ENCODE measurements at regions not wholly inside any gene's neighbourhood (a gene's known extent, or its start where the extent isn't known, plus 50 kb on each side); places are given as distances from the start of the nearest gene placed in this dataset.
"Not testable (repeated sequence)": the region's sequence is repeated elsewhere in the genome, so short reads cannot be mapped to it uniquely, and the experiment has no call there.

- DNase-seq (ENCODE audit: low read depth, low spot score) = no peak
Measured at GRCh38 chr15:62641825-62642224, 400.7 kb upstream of the TPM1 start.

- DNase-seq (ENCODE audit: low read depth, low spot score) = no peak
Measured at GRCh38 chr15:62643572-62643971, 399.0 kb upstream of the TPM1 start.

GRCh38 chr15:62644216-62644888, 398.2 kb upstream of the TPM1 start:
- peak; percentile 21 for DNase-seq (ENCODE audit: low read depth, low spot score)

GRCh38 chr15:62644889-62645742, 397.4 kb upstream of the TPM1 start:
- peak; percentile 40 for DNase-seq (ENCODE audit: low read depth, low spot score)

DNA sequence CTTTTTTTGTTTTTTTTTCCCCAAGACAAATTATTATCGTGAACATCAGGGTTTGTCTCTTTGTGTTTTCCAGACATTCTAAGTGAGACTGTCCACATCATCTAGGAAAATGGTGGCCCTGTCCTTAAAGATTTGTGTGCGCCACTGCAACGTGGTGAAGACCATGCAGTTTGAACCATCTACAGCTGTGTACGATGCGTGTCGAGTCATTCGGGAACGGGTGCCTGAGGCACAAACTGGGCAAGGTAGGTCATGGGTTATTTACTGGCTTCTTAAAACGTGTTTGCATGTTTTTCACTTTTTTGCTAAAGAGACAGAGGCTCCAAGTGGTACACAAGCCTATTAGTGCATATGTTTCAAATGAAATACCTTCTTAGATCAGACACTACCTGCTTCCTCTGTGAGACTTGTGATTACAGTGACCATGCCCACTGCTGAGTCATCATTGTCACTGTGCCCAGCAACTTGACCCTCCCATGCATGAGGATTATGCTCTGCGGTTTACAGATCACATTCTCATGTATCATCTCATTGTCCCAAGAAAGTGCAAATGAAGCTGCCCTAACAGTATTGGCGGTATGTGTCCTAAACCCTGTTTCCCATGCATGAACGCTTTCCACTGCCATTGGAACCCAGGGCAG, 395.2 kb upstream of the TPM1 start:
- DNase-seq (ENCODE audit: low read depth, low spot score) = no peak

DNA sequence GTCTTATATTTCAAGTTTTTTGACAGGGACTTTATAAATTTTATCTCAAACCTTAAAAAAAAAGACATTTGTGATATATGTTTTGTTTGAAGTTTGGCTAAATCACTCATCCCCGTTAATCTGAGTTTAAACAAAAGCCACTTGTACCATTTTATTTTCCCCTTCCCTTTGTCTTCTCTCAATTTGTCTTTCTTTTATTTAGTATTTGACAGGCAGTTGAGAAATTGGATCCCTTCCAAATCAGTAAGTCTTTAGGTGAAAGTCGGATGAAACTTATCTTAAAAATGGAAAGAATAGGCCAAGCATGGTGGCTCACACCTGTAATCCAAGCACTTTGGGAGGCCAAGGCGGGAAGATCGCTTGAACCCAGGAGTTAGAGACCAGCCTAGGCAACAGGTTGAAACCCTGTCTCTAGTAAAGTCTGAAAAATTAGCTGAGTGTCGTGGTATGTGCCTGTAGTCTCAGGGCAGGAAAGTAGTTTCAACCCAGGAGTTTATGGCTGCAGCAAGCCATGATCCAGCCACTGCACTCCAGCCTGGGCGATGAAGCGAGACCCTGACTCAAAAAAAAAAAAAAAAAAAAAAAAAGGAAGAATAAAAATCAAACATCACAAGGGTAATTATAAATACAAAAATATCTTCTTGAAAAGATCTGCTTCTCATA, 394.6 kb upstream of the TPM1 start:
- no peak for DNase-seq (ENCODE audit: low read depth, low spot score)

- no peak for DNase-seq (ENCODE audit: low read depth, low spot score)
Measured at GRCh38 chr15:62648954-62649353, 393.6 kb upstream of the TPM1 start.

DNA sequence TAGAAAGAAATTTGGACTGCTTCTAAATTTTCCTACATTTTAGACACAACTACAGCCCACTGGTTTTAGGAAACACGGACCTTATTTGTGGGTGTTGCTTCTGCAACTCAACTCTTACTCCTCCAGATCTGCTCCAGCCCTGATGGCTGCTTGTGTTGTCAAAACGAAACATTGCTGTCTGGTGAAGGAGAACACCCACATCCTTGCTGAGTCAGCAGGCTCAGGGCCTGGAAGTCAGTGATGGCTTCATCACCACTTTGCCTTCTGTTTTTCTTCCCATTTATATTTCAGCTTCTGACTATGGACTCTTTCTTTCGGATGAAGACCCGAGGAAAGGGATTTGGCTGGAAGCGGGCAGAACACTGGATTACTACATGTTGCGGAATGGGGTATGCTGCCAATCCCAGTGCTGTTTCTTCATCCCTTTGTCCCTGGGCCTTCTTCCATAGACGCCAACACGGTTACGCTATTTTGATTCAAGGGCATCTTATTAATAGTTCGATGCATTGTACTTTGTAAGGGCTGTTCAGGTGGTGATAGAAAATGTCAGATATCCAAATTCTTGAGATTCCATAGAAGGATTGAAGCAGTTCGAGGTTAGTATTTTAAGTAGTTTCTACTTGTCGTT, 392.6 kb upstream of the TPM1 start:
- DNase-seq (ENCODE audit: low read depth, low spot score) = no peak

DNA sequence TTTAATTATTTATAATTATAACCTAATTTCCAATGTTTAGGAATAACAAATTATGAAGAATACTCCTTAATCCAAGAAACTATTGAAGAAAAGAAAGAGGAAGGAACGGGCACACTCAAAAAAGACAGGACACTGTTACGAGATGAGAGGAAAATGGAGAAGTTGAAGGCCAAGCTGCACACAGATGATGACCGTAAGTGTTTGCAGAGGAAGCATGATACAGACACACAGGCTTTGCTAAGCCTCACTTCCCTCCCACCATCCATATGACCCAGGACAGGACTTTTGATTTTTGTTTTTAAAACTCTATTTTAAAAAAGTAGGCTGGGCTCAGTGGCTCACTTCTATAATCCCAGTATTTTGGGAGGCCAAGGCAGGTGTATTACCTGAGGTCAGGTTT, 389.4 kb upstream of the TPM1 start:
- DNase-seq (ENCODE audit: low read depth, low spot score) = no peak

DNA sequence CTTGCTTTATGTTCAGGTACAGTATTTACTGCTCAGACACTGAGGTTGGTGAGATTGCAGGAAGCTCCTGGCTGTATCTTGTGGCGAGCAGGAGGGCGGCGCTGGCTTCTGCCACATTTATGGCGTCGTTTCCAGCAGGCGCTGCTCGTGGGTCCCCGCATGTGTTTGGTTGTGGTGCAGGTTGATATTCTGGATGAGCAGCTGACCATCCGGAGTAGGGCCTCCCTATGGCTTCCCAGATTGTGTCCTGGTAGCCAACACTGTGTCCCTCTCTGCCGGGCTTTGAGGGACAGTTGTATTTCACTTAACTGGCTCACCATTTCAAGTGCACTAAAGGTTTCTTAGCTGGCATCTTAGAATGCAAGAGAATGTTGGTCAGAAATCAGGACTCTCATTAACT, 386.5 kb upstream of the TPM1 start:
- DNase-seq (ENCODE audit: low read depth, low spot score) = no peak

GRCh38 chr15:62657501-62657900, 385.0 kb upstream of the TPM1 start:
- DNase-seq (ENCODE audit: low read depth, low spot score) = not testable (repeated sequence)

- DNase-seq (ENCODE audit: low read depth, low spot score) = peak; percentile 32
Measured at GRCh38 chr15:62658498-62658897, 384.0 kb upstream of the TPM1 start.

GRCh38 chr15:62663547-62663946, 379.0 kb upstream of the TPM1 start:
- DNase-seq (ENCODE audit: low read depth, low spot score) = no peak

DNA sequence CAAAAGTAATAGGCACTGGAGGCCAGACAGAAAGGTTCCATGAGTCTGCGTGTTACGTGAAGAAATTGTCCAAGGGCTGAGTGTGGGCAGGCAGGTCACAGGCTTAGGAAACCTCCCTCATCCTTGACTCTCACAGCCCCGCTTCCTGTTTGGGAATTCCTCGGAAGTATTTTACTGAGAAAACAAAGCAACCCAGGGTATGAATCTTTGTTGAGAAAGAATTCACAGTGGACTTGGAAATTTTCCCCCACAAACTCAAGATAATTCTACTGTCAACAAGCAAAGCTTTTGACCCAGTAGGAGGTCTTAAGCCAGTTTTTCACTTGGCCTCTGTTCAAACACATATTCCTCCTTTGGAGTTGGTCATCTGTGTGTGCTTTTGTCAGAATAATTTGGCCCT, 377.1 kb upstream of the TPM1 start:
- DNase-seq (ENCODE audit: low read depth, low spot score) = no peak

- DNase-seq (ENCODE audit: low read depth, low spot score) = no peak
Measured at GRCh38 chr15:62666046-62666445, 376.5 kb upstream of the TPM1 start.

GRCh38 chr15:62672268-62672667, 370.3 kb upstream of the TPM1 start:
- DNase-seq (ENCODE audit: low read depth, low spot score) = no peak

- DNase-seq (ENCODE audit: low read depth, low spot score) = no peak
Measured at GRCh38 chr15:62676891-62677290, 365.7 kb upstream of the TPM1 start.

- DNase-seq (ENCODE audit: low read depth, low spot score) = no peak
Measured at GRCh38 chr15:62681939-62682896, 360.3 kb upstream of the TPM1 start.

- DNase-seq (ENCODE audit: low read depth, low spot score) = not testable (repeated sequence)
Measured at GRCh38 chr15:62683192-62683591, 359.4 kb upstream of the TPM1 start.

DNA sequence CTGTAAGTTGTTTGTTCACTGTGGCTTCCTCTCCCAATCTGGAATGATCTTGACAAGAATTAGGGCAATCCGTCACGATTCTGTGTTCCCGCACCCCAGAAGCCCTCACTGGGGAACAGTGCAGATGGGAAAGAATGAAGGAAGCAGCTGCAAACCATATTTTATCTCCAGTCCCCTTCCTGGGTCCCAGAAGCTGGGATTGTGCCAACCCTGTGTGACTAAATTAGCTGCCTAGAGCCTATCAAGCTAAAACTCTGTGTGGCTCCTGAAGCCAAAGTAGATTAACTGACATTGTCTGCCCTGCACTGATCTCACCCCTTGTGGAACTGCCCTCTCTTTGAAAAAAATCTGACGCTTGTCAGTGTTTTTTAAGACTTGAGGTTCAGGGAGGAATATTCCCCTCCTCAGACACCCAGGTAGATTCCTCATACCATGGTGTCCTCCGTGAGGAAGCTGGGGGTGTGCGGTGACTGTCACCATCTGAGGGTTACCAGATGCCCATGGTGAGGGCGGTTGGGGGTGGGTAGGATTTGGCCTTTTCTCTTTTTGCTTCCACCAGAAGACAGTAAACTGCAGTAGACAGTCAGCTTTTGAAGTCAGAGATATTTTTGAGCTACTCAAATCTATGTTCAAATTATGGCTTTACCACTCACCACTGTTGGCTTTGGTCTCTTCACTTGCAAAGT, 358.3 kb upstream of the TPM1 start:
- DNase-seq (ENCODE audit: low read depth, low spot score) = no peak
